H4 (cell line): ENCODE measurements at regions not wholly inside any gene's neighbourhood (a gene's known extent, or its start where the extent isn't known, plus 50 kb on each side); places are given as distances from the start of the nearest gene placed in this dataset.
A peak's percentile ranks its signal among the peaks of the same experiment; 100 is the strongest.
"Not testable (repeated sequence)": the region's sequence is repeated elsewhere in the genome, so short reads cannot be mapped to it uniquely, and the experiment has no call there.

Source experiments
- DNase-seq: peaks from one replicate; pipeline ENCODE4 v3.0.0-alpha.2; 2015; ENCODE audit warnings: low spot score

DNA sequence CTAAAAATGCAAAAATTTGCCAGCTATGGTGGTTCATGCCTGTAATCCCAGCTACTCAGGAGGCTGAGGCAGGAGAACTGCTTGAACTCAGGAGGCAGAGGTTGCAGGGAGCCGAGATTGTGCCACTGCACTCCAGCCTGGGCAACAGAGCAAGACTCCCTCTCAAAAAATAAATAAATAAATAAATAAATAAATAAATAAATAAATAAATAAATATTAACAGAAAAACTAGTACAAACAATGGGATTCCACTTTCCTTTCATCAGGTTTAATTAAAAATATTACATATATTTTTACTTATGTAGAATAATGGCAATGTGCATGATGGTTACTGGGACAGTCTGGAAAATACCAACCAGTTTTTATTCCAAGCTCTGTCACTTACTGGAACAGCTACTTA is 897.5 kb downstream of the PLOD2 start:
- not testable (repeated sequence) for DNase-seq

DNA sequence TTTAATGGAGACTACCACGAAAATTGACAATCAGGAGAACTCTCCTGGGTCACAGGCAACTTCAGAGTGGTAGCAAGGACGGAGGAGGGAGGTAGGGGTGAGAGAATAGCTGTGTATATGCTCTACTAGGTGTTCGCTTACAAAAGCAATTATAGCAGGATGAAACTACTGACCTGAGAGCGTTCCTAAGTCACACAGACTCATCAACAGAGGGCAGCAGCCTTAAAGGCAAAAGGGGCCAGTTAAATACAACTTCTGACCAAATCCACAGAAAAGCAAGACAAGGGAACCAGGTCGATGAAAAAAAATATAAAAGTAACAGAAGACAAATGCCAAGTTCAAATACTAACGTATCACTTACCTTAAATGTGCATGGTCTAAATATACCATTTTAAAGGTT is 894.6 kb downstream of the PLOD2 start:
- DNase-seq: peak; percentile 39

DNA sequence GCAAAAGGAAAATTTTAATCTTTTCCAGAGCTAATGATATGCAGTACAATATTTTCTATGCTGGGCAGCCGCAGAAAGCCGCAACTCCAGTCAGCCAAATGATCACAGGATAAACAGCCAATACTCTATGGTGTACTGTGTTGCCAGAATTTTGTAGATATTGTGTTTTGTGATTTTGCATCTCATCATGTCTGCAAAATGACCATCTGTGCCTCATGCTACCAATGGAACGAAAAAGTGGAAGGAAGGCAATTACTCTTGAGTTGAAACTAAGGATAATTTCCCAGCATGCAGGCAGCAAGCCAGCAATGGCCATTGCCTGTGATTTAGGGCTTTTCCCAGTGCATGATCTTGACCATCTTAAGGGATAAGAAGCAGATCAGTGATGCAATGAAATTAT is 891.9 kb downstream of the PLOD2 start:
- no peak for DNase-seq

DNA sequence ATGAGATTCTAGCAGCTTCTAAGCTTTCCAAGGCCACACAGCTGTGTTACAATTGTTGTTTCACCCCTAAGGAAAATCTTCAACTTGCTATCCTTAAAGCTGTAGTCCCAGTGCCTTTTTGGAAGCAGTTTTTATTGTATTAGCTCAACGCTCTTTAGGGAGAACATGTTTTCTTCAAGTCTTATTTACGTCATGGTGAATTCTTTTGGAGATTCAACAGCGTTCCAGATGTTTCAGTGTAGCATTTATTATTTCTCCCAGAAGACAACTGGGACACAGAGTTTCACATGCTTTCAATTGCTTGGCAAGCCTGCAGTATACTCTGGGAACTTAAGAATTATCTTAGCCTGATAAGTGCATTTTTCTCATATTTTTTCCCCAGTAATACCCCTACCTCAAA is 888.3 kb downstream of the PLOD2 start:
- no peak for DNase-seq

DNA sequence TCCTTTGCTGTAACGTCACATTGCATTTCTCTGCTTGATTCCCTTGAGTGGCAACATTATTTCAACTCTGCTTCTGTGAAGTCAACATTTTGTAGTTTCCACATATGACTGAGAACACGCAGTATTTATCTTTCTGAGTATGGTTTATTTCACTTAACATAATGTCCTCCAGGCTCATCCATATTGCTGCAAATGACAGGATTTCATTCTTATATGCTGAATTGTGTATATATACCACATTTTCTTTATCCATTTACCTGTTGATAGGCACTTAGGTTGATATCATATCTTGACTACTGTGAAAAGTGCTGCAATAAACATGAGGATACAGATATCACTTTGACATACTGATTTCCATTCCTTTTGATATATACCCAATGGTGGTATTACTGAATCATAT is 878.5 kb downstream of the PLOD2 start:
- DNase-seq: no peak

DNA sequence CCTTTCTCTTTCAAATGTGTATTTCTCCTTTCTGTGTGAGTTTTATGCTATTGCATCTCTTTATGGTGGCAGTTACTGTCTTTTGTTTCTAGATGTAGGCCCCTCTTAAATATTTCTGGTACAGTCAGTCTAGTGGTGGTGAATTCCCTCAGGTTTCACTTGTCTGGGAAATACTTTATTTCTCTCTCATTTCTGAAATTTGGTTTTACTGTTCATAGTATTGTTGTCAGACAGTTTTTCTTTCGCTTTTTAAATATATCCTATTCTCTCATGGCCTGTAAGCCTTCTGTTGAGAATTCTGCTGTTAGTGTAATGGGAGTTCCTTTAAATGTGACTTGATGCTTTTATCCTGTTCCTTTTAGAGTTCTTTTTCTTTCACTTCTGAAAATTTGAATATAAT is 874.0 kb downstream of the PLOD2 start:
- DNase-seq: no peak

DNA sequence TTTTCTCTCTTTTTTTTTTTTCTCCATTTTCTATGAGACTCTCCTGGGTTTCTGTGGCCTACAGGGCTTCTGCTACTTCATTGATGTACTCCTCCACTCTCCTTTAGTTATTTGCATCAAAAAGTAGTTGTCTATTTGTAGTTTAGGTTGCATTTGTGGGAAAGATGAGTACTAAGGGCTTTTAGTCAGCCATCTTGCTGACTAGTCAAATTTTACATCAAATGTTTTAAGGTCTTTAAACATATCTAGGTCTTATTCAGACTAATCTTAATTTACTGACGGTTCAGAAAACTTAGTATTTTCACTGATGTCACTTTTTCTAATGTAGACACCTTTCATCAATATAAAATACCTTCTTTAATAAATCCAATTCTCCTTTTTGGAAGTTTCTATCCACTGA is 871.0 kb downstream of the PLOD2 start:
- no peak for DNase-seq

DNA sequence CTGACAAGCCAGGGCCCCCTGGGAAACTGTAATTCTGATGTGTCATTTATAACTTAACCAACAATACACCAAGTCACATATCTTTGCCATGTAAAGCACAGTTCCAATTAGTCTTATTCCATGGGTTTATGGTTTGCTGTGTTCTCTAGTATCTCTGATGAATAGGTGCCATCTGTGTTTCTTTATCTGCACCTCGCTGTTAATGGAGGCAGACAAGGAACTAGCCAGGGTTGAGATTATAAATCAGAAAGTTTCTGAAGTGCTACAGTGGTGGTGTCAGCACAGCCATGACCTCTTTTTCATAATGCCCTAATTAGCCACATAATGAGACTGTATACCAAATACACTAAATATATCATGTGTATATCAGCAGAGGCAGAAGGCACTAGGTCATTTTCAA is 866.4 kb downstream of the PLOD2 start:
- DNase-seq: no peak

DNA sequence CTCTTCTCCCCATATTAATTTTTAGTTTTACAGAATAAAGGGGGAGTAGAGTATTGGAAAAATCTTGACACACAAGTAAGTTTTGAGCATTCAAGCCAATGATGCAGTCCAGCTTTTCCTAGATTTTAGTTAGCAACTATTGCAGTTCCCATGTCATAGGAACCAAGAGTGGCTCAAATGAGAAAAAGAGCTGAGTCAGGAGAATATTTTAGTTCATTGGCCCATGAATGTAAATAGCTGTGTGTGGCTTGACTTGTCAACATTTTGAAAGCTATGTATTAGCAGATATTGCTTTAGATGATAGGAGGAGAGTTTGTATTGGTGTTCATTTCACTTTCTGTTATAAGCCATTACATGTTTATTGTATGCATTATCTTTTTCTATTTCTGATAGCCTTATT is 853.7 kb downstream of the PLOD2 start:
- DNase-seq: no peak

DNA sequence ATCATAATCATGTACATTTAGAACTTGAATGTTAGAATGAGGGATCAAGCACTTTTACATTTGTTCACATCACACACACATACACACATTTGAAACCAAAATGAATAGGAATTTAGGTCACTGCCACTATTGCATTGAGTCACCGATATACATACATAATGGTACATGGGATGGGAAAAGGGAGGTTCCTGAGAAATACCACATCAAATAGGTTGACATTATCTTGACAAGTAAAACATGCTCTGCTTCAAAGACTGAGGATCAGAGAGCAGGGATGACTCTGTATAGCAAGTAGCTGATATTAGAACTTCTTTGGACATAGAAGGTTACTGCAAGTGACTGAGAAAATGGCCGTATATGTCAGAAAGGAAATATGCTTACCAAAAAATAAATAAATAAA is 847.2 kb downstream of the PLOD2 start:
- no peak for DNase-seq

DNA sequence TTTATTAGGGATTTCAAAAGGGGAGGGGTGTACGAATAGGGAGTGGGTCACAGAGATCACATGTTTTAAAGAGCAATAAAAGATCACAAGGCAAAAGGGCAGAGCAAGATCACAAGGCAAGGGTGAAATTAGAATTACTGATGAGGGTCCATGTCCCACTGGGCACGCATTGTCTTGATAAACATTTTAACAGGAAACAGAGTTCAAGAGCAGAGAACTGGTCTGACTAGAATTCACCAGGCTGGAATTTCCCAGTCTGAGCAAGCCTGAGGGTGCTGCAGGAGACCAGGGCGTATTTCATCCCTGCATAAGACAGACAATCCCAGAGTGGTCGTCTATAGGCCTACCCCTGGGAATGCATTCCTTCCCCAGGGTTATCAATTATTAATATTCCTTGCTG is 844.7 kb downstream of the PLOD2 start:
- DNase-seq: not testable (repeated sequence)

DNA sequence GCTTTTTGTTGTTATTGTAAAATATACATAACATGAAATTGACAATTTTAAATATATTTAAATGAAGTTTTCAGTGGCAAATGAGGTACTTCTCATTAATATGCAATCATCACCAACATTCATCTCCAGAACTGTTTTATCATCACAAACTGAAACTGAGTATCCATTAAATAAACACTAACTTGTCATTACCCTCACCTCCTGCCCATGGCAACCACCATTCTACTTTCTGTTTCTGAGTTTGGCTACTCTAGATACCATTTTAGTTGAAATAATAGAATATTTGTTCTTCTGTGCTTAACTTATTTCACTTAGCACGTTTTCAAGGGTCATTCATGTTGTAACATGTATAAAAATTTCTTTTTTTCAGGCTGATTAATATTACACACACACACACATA is 834.3 kb downstream of the PLOD2 start:
- DNase-seq: no peak

DNA sequence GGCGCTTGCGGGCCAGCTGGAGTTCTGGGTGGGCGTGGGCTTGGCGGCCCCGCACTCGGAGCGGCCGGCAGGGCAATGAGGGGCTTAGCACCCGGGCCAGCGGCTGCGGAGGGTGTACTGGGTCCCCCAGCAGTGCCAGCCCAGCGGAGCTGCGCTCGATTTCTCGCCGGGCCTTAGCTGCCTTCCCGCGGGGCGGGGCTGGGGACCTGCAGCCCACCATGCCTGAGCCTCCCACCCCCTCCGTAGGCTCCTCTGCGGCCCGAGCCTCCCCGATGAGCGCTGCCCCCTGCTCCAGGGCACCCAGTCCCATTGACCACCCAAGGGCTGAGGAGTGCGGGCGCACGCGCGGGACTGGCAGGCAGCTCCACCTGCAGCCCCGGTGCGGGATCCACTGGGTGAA is 827.6 kb downstream of the PLOD2 start:
- not testable (repeated sequence) for DNase-seq

DNA sequence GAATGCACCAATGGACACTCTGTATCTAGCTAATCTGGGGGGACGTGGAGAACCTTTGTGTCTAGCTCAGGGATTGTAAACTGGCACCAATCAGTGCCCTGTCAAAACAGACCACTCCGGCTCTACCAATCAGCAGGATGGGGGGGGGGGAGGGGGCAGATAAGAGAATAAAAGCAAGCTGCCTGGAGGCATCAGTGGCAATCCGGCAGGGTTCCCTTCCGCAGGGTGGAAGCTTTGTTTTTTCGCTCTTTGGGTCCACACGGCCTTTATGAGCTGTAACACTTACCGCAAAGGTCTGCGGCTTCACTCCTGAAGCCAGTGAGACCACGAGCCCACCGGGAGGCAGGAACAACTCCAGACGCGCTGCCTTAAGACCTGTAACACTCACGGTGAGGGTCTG is 827.1 kb downstream of the PLOD2 start:
- peak; percentile 33 for DNase-seq

DNA sequence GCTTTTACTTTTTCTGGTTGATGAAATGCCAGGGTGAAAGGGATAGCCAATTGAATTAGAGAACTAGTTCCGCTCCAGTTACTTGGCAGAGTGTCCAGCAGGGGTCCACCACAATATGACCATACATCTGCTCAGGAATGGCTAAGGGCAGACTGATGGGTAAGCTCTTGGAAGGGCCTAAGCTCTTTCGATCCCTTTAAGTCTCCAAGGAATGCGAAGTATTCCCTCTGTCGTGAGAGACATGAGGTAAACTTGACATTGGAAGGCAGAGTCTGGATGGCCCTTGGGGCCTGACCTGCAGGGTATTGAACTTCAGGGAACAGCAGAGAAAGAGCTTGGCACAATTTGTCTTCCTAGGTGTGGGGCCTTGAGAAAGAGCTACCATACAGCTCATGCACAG is 805.8 kb downstream of the PLOD2 start:
- DNase-seq: no peak

DNA sequence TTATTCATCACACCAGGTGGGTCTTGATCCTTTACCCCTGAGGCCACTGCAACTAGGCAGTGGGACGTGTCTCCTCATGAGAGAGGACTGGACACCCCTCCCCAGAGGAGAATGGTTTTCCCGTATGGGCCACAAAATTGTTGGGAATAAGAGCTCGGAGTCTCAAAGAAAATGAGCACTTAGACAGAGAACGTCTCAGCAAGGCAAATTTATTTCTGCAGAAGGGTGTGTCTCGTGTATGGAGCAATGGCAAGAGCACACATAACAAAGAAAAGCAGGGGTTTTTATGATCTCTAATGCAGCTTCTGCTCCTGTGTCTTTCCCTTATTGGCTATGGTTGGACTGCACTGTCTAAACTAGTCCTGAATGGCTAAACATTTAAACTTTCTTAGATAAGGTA is 803.5 kb downstream of the PLOD2 start:
- no peak for DNase-seq

DNA sequence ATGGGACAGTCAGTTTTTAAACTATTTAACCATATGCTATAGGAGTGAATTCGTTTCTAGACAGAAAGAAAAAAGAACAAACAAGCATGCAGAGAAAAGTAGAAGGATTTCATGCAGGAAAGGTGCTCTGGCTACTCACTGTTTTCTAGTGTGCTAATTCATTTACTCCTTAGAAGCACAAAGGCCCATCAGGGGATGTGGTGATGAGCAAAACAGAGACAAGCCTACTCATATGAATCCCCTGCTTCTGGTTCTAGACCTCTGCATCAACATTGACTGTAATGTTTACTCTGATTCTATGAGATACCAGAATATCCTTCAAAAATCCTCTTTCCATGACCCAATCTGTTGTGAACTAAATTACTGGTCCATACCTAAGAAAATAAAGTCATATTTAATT is 801.9 kb downstream of the PLOD2 start:
- DNase-seq: no peak

DNA sequence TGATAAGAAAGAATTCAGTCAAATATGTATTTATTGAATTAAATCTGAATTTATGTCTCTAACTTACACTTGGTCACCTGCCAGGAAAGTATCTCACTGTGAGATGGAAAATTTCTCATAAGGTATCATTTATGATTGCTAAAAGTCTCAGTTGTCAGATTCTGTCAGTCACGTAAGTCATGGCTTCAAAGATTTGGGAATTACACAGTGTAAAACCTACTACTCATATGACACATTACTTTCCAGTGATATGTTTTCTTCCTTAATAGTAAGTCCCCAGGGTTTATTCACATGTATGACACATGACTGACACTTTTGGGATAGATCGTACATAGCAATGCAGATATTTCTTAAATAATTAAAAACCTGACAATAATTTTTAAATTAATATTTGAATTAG is 792.2 kb downstream of the PLOD2 start:
- DNase-seq: no peak

DNA sequence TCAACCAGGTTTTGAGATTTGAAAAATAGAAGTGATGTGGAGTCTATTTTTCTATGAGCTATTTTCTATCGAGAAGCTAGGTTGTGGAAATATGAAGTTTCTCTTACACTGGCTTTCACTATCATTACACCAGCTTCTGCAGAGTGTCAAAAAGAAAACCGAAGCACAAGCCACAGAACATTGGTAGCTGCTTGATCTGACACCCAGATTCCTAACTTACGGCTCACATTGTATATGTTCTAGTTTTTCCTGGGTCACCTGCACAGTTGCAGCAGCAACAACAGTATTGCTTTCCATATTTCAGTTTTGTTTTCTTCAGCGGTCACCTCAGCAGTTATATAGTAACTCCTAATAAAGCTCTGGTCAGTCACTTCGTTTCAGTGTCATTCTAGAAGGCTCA is 790.1 kb downstream of the PLOD2 start:
- DNase-seq: no peak

DNA sequence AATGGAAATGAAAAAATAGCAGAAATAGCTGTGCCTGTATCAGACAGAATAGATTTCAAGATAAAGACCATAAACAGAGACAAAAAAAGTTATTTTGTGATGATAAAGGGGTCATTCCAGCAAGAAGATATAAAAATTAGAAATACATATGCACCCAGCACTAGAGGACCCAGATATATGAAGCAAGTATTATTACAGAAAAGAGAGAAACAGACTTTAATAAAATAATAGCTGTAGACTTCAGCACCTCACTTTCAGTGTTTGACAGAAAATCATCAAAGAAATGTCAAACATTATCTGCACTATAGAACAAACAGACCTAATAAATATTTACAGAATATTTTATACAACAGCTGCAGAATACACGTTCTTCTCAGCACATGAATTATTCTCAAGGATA is 783.7 kb downstream of the PLOD2 start:
- DNase-seq: no peak

DNA sequence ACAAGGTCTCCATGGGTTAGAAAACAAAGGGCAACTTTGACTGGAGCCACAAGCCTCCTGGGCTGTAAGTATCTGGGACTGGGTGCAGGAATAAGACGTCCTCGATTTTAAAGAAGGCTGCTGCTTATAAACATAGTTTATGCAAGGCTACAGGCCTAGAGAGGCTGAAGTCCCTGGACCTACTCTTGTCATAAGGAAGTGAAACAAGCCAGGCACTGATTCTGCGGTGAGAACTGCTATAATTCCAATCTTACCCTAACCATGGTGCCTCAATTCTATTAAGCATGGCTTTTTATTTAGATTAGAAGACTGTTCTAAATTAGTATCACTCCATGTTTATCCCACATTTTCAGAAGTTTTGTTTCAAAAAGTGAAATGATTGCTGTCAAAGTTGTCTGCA is 777.6 kb downstream of the PLOD2 start:
- no peak for DNase-seq

DNA sequence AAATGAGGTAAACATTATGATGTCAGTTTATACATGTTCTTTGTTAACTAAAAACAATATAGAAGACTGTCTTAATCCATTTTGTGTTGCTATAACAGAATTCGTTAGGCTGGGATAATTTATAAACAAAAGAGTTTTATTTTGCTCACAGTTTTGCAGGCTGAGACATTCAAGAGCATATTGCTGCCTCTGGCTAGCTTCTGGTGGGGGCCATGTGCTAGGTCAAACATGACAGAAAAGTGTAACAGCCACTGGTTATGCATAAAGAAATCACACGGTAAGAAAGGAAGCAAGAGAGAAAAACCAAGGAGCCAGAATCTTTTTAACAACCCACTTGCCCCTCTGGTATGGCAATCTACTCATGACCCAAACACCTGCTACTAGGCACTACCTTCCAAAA is 776.7 kb downstream of the PLOD2 start:
- DNase-seq: no peak

DNA sequence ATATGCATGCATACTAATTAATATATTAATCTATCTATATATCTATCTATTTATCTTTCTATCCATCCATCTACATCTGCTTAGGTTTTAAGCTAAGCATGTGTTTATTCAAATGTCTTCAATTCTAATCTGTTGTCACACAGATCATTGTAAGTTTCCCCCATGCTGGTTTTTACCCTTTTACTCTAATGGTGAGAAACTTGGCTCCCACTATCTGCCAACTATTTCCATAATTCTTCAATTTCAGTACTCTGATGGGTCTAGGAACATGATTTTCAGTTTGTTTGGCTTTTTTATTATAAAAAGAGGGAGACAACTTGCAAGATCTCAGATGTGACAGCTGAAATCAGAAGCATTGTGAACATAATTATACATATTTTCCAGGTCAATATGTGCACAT is 773.8 kb downstream of the PLOD2 start:
- no peak for DNase-seq

DNA sequence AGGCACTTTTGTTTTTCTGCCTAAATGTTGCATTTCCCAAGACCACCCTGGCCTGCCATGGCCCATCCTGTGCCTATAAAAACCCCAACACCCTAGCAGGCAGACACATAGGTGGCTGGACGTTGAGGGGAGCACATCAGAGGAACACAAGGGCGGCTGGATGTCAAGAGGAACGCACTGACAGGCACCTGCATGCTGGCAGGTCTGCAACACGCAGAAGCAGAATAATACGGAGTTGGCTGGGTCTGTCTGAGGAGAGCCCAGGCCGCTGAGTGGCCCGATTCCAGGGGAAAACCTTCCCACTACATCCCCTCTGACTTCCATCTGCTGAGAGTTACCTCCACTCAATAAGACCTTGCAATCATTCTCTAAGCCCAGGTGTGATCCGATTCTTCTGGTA is 765.6 kb downstream of the PLOD2 start:
- no peak for DNase-seq

DNA sequence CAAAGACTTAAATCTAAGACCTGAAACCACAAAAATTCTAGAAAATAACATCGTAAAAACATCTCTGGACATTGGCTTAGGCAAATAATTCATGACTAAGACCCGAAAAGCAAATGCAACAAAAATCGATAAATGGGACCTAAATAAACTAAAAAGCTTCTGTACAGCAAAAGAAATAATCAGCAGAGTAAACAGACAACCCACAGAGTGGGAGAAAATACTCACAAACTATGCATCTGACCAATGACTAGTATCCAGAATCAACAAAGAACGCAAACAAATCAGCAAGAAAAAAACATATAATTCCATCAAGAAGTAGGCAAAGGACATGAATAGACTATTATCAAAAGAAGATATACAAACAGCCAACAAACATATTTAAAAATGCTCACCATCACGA is 749.4 kb downstream of the PLOD2 start:
- DNase-seq: peak; percentile 53
